Cardiac muscle cell (in vitro differentiated cells and primary cell): ENCODE measurements at regions not wholly inside any gene's neighbourhood (a gene's known extent, or its start where the extent isn't known, plus 50 kb on each side); places are given as distances from the start of the nearest gene placed in this dataset.

Source experiments
- DNase-seq, 2 donors: peaks; one replicate each; pipeline versions ENCODE4 v3.0.0 to v3.0.0-alpha.2; 2010 to 2017; ENCODE audit warnings: low read depth in 1 of 2, low spot score in 1 of 2
- H3K27ac ChIP-seq: fragments of 200-600 bp; sonication (generic); 2 replicates; pipeline ENCODE4 v1.5.1; 2016
- H3K27me3 ChIP-seq: fragments of 200-600 bp; sonication (generic); 2 replicates; pipeline ENCODE4 v1.6.0; 2016; ENCODE audit warnings: control low read depth
- H3K36me3 ChIP-seq: fragments of 200-600 bp; sonication (generic); 2 replicates; pipeline ENCODE4 v1.5.1; 2016; ENCODE audit warnings: control low read depth
- H3K4me1 ChIP-seq: fragments of 200-600 bp; sonication (generic); 2 replicates; pipeline ENCODE4 v1.8.1; 2017; ENCODE audit warnings: low read depth, mild to moderate bottlenecking, mixed run types
- H3K4me3 ChIP-seq: fragments of 200-600 bp; sonication (generic); 2 replicates; pipeline ENCODE4 v1.5.1; 2016; ENCODE audit warnings: mild to moderate bottlenecking
- H3K9me3 ChIP-seq: fragments of 200-600 bp; sonication (generic); 2 replicates; pipeline ENCODE4 v1.5.1; 2017; ENCODE audit warnings: low read depth, mild to moderate bottlenecking, control low read depth
- TF ChIP-seq, protein P1 (sequence below): IDR thresholded peaks from 2 replicates; pipeline ENCODE4 v1.5.1; 2012; ENCODE audit warnings: low read depth, mild to moderate bottlenecking, low read length

- H3K27ac ChIP-seq = no peak overlapping the region
- H3K27me3 ChIP-seq = no peaks in the 10 kb centered on the region
- no peak overlapping the region for H3K4me3 ChIP-seq
- H3K9me3 ChIP-seq = no peaks in the 10 kb centered on the region
- no peak for DNase-seq
- no peaks in the 10 kb centered on the region for H3K36me3 ChIP-seq
- TF ChIP-seq, protein P1, sequence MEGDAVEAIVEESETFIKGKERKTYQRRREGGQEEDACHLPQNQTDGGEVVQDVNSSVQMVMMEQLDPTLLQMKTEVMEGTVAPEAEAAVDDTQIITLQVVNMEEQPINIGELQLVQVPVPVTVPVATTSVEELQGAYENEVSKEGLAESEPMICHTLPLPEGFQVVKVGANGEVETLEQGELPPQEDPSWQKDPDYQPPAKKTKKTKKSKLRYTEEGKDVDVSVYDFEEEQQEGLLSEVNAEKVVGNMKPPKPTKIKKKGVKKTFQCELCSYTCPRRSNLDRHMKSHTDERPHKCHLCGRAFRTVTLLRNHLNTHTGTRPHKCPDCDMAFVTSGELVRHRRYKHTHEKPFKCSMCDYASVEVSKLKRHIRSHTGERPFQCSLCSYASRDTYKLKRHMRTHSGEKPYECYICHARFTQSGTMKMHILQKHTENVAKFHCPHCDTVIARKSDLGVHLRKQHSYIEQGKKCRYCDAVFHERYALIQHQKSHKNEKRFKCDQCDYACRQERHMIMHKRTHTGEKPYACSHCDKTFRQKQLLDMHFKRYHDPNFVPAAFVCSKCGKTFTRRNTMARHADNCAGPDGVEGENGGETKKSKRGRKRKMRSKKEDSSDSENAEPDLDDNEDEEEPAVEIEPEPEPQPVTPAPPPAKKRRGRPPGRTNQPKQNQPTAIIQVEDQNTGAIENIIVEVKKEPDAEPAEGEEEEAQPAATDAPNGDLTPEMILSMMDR = no peak
- H3K4me1 ChIP-seq = no peaks in the 10 kb centered on the region
These were observed 187.4 kb upstream of the BRINP3 start for GRCh38 chr1:190665045-190665444.

DNA sequence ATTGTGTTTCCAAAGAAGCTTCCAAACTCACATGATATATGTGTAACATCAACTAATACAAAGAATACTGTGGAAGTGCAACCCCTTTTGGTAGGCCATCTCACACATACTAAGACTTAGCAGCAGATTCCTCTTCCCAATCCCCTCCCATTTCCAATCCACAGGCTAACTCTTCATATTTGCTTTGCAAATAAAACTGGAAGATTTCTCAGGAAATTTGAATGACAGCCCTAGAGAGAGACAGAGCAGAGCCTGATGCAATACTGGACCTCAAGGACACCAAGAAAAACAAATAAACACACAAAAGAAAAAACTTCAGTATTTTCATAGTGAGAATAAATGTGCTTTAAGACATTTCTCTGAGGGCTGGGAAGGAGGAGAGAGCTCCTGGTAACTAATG is 190.2 kb upstream of the BRINP3 start:
- H3K27me3 ChIP-seq = no peaks in the 10 kb centered on the region
- H3K4me1 ChIP-seq = no peaks in the 10 kb centered on the region
- DNase-seq = no peak
- TF ChIP-seq, protein P1 = no peak
- H3K4me3 ChIP-seq = no peak overlapping the region
- H3K36me3 ChIP-seq = no peaks in the 10 kb centered on the region
- no peaks in the 10 kb centered on the region for H3K9me3 ChIP-seq
- no peak overlapping the region for H3K27ac ChIP-seq

GRCh38 chr1:190679044-190679443 is 201.4 kb upstream of the BRINP3 start:
- Histone ChIP-seq H3K4me1 (no peaks in the 10 kb centered on the region), H3K36me3 (no peaks in the 10 kb centered on the region), H3K4me3 (no peak overlapping the region), H3K27me3 (no peaks in the 10 kb centered on the region), H3K27ac (no peak overlapping the region), H3K9me3 (no peaks in the 10 kb centered on the region)
- TF ChIP-seq, protein P1 = no peak
- peak in 1 of 2 donors; percentile 3 for DNase-seq

DNA sequence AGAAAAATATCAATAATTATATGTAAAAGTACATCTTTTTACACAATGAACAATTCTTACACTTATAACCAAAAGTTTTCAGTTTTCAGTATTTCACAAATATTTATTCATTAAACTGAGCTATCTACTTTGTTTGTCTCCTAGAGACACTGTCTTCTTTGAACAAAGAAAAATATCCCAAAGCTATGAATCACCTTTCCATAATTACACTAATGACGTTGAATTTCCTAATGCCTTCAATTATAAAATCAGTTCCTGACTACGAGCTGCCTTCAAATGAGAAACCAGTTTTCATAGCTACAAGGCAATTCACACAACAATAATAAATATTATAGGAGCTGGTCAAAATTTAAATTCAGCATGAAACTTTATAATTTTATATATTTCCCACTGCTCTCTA is 201.8 kb upstream of the BRINP3 start:
- no peak overlapping the region for H3K27ac ChIP-seq
- TF ChIP-seq, protein P1 = no peak
- H3K4me3 ChIP-seq = no peak overlapping the region
- no peaks in the 10 kb centered on the region for H3K9me3 ChIP-seq
- H3K27me3 ChIP-seq = no peaks in the 10 kb centered on the region
- no peak for DNase-seq
- no peaks in the 10 kb centered on the region for H3K4me1 ChIP-seq
- H3K36me3 ChIP-seq = no peaks in the 10 kb centered on the region

DNA sequence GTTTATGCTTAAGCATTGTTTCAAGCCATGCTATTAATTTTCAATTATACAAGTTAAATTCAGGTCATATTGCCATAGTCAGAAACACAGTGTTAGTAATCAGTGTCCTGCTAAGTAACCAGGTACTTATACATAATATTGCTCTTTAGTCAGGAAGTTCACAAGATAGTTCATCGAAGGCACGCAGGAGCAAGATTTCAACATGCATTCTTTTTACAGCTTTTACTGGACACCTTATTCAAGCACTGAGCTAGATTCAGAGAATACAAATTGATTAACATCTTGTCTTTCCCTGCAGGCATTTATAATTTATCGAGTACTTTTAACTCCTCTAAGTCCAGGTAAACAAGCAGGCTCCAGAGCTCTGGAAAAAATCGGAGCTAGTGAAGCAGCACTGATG is 202.3 kb upstream of the BRINP3 start:
- no peaks in the 10 kb centered on the region for H3K9me3 ChIP-seq
- no peaks in the 10 kb centered on the region for H3K36me3 ChIP-seq
- TF ChIP-seq, protein P1 = no peak
- H3K4me1 ChIP-seq = no peaks in the 10 kb centered on the region
- no peaks in the 10 kb centered on the region for H3K27me3 ChIP-seq
- H3K4me3 ChIP-seq = no peak overlapping the region
- DNase-seq = no peak
- no peak overlapping the region for H3K27ac ChIP-seq

- no peak overlapping the region for H3K4me3 ChIP-seq
- H3K4me1 ChIP-seq = no peaks in the 10 kb centered on the region
- TF ChIP-seq, protein P1 = no peak
- H3K27me3 ChIP-seq = no peaks in the 10 kb centered on the region
- H3K27ac ChIP-seq = no peak overlapping the region
- no peaks in the 10 kb centered on the region for H3K36me3 ChIP-seq
- no peaks in the 10 kb centered on the region for H3K9me3 ChIP-seq
- no peak for DNase-seq
These were observed 208.0 kb upstream of the BRINP3 start for GRCh38 chr1:190685676-190686075.
